RWPE2 (cell line): ENCODE measurements at regions not wholly inside any gene's neighbourhood (a gene's known extent, or its start where the extent isn't known, plus 50 kb on each side); places are given as distances from the start of the nearest gene placed in this dataset.

Source experiments
- ATAC-seq: fragments of 200-7000 bp; cut with Tn5 transposase; 3 replicates; pipeline ENCODE4 v1.9.1; 2021; ENCODE audit warnings: low read depth
- DNase-seq: peaks from one replicate; pipeline ENCODE4 v3.0.0-alpha.2; 2020; ENCODE audit warnings: low spot score
- H3K27ac ChIP-seq: fragments of 450-650 bp; 2 replicates; pipeline ENCODE4 v1.5.1; 2017; ENCODE audit warnings: mild to moderate bottlenecking; ENCODE audit not compliant: poor library complexity, severe bottlenecking
- H3K27me3 ChIP-seq: fragments of 250-450 bp; sonication (Bioruptor Pico); 2 replicates; pipeline ENCODE4 v1.5.1; 2021; ENCODE audit warnings: mild to moderate bottlenecking, moderate library complexity; ENCODE audit not compliant: insufficient read depth, poor library complexity, severe bottlenecking
- H3K36me3 ChIP-seq: fragments of 250-450 bp; sonication (Bioruptor Pico); 2 replicates; pipeline ENCODE4 v1.5.1; 2020; ENCODE audit warnings: low read depth, mild to moderate bottlenecking, moderate library complexity
- H3K4me1 ChIP-seq: fragments of 250-450 bp; sonication (Bioruptor Pico); 2 replicates; pipeline ENCODE4 v1.5.1; 2021; ENCODE audit warnings: mild to moderate bottlenecking, moderate library complexity; ENCODE audit not compliant: insufficient read depth, poor library complexity, severe bottlenecking
- H3K4me3 ChIP-seq: fragments of 250-450 bp; sonication (Bioruptor Pico); 2 replicates; pipeline ENCODE4 v1.5.1; 2021; ENCODE audit warnings: mild to moderate bottlenecking, moderate library complexity; ENCODE audit not compliant: severe bottlenecking
- H3K9me3 ChIP-seq: fragments of 250-450 bp; sonication (Bioruptor Pico); 2 replicates; pipeline ENCODE4 v1.5.1; 2021; ENCODE audit warnings: mild to moderate bottlenecking, moderate library complexity; ENCODE audit not compliant: severe bottlenecking
- TF ChIP-seq, protein P1 (sequence below): fragments of 450-650 bp; IDR thresholded peaks from one replicate; pipeline ENCODE4 v1.5.1; 2017; ENCODE audit warnings: mild to moderate bottlenecking, moderate library complexity; ENCODE audit not compliant: poor library complexity, severe bottlenecking

DNA sequence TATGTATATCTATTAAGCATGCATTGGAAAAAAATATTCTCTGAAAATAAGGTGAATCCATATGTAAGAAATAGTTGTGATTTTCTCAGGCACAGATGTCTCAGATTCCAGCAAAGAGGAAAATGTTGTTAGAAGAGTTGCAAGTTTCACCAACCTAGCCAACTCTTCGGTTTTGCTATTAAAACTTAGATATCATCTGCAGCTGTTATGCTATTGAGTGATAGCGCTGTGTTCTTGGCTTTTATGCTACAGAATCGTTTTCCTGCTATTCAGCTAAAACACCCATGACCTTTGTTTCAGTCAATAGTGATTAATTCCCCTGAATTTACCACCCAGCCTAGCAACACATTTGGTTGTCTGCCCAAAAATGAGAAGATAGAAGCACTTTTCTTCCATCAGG is 795.6 kb upstream of the ANO3 start:
- H3K4me1 ChIP-seq: no peaks in the 10 kb centered on the region
- TF ChIP-seq, protein P1, sequence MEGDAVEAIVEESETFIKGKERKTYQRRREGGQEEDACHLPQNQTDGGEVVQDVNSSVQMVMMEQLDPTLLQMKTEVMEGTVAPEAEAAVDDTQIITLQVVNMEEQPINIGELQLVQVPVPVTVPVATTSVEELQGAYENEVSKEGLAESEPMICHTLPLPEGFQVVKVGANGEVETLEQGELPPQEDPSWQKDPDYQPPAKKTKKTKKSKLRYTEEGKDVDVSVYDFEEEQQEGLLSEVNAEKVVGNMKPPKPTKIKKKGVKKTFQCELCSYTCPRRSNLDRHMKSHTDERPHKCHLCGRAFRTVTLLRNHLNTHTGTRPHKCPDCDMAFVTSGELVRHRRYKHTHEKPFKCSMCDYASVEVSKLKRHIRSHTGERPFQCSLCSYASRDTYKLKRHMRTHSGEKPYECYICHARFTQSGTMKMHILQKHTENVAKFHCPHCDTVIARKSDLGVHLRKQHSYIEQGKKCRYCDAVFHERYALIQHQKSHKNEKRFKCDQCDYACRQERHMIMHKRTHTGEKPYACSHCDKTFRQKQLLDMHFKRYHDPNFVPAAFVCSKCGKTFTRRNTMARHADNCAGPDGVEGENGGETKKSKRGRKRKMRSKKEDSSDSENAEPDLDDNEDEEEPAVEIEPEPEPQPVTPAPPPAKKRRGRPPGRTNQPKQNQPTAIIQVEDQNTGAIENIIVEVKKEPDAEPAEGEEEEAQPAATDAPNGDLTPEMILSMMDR: no peak
- no peak for ATAC-seq
- no peak overlapping the region for H3K27ac ChIP-seq
- no peak overlapping the region for H3K4me3 ChIP-seq
- no peaks in the 10 kb centered on the region for H3K9me3 ChIP-seq
- DNase-seq: no peak
- H3K27me3 ChIP-seq: no peaks in the 10 kb centered on the region
- no peaks in the 10 kb centered on the region for H3K36me3 ChIP-seq

DNA sequence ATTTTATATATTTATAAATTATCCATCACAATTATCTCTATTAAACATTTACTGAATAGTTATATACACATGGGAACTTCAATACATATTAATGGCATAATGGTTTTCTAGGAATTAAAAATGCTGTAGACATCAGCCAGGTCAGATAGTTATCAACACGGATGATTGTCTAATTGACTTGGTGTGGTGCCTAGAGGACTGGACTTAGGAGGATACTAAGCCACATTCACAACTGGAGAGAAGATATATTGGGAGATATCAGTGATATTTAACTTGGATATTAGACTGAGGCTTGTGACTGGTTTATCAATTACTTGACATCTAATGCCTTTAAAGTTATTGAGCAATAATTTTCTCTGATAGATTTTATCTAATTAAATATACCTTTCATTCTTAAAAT is 794.5 kb upstream of the ANO3 start:
- H3K27me3 ChIP-seq: no peaks in the 10 kb centered on the region
- H3K9me3 ChIP-seq: no peaks in the 10 kb centered on the region
- H3K27ac ChIP-seq: no peak overlapping the region
- ATAC-seq (no peak), DNase-seq (no peak)
- H3K4me1 ChIP-seq: no peaks in the 10 kb centered on the region
- no peaks in the 10 kb centered on the region for H3K36me3 ChIP-seq
- H3K4me3 ChIP-seq: no peak overlapping the region
- TF ChIP-seq, protein P1: no peak

DNA sequence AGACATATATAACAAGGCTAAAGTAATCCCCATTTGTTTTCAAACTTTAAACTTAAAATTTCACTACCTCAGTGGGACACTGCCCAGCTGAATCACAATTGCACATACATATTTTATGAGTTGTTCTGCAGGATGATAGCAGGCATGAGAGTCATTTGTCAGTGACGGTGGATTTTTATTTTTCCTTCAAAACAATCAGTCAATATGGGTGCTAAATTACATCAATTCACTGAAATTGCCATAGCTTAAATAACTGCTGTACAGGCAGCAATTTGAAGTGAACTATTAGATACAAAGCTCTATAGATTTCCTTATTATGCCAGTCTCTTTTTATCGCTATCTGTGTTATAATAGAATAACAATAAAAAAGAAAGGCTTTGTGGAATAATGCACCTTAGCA is 784.6 kb upstream of the ANO3 start:
- DNase-seq (no peak), ATAC-seq (no peak)
- Histone ChIP-seq H3K27ac (no peak overlapping the region), H3K4me3 (no peak overlapping the region), H3K36me3 (no peaks in the 10 kb centered on the region), H3K9me3 (no peaks in the 10 kb centered on the region), H3K4me1 (peaks cover 3% of the 10 kb centered on the region), H3K27me3 (no peaks in the 10 kb centered on the region)
- TF ChIP-seq, protein P1: no peak

DNA sequence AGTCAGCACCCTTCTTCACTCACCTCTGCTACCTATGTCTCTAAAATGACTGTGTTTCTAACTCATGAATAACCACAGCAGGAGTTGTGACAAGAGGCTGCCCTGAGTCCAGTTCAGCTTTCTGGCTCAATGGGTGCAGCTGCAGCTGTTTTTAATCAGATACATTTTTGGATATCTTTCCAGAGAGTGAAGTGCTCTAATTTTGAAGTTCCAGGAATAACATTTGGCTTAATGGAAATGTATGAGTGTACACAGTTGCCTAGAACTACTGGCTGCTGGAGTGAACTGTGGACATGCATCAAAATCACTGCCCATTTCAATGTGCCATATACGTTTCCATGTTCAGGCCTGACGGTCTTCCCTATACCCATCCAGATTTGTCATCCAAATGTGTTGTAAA is 769.5 kb upstream of the ANO3 start:
- ATAC-seq: no peak
- Histone ChIP-seq H3K36me3 (no peaks in the 10 kb centered on the region), H3K4me3 (no peak overlapping the region), H3K27ac (no peak overlapping the region), H3K9me3 (no peaks in the 10 kb centered on the region), H3K27me3 (no peaks in the 10 kb centered on the region), H3K4me1 (no peaks in the 10 kb centered on the region)
- TF ChIP-seq, protein P1: no peak
- no peak for DNase-seq

DNA sequence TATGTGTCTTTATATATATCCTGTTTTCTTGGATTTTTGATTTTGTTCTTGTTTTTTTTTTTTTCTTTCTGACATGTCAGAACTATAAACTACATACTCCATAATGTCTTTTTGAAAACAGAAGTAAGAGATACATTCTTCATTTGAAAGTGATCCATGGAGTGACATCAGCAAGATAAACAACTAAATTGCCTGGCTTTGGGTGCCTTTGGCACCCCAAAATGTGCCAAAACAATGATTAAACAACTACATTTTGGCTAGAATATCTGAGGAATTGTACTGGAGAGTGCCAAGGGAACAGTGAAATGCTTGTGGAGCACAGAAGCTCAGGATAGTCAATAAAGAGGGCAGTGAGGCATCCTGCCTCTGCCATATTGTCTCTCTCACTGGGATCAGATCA is 766.1 kb upstream of the ANO3 start:
- Histone ChIP-seq H3K4me1 (no peaks in the 10 kb centered on the region), H3K36me3 (no peaks in the 10 kb centered on the region), H3K4me3 (no peak overlapping the region), H3K27me3 (no peaks in the 10 kb centered on the region), H3K9me3 (no peaks in the 10 kb centered on the region), H3K27ac (no peak overlapping the region)
- ATAC-seq: no peak
- no peak for DNase-seq
- TF ChIP-seq, protein P1: no peak
